Skeletal muscle cell (primary cell): ENCODE measurements at regions not wholly inside any gene's neighbourhood (a gene's known extent, or its start where the extent isn't known, plus 50 kb on each side); places are given as distances from the start of the nearest gene placed in this dataset.

Source experiments
- DNase-seq: peaks from one replicate; pipeline ENCODE4 v3.0.0-alpha.2; 2010; ENCODE audit warnings: low read depth
- H3K4me3 ChIP-seq: 2 replicates; pipeline ENCODE4 v1.5.1; 2011; ENCODE audit warnings: low read depth, mild to moderate bottlenecking, control low read depth, low read length, moderate library complexity

DNA sequence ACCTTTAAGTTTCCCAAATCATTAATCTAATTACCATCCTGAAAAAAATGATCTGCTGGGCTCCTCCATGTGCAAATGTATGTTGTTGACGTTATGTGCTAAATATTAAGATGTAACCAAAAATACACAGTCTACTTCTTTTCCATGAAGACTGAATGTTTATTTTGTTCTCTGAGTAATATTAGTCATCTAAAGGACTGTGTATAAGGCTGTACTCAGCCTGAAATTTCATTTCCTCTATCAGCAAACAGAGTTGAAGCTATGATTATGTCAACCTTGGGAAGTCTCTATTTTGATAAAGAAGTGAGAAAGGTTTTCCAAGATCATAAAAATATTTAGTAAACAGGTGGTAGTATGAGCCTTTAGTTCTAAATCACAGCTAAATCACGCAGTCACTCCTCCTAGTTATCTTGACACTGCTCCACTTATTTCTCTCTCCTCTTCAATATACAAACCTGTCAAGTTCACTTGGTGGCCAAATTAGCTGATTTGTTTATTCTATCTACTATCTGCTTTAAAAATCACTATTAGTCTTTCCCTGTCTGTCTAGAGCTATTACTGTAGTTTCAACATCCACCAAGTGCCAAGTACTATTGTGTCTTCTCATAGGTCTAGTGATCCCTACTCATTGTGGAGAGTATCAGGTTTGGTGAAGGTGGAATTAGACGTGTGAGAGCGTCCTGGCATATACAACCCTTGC lies 211.7 kb upstream of the STARD13 start:
- no peak for DNase-seq

DNA sequence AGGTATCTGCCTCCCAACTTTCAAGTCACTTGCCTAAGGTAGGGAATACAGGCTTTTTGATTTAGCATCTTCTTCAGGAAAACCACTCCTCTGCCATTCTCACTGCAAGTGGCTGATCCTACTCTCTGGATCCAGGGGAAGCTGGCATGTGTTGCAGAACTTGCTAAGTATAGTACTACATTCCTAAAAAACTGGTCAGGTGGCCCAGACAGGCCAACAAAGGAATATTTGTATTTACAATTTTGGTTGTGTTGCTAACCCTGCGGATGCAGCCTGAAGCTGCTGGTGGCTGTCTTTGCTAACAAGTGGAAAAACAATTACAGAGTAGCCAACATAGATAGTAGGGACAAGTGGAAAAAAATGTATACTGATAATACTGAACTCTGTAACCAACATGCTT lies 222.5 kb upstream of the STARD13 start:
- H3K4me3 ChIP-seq: no peak overlapping the region
- no peak for DNase-seq

More for the DNA sequence above, 211.7 kb upstream of the STARD13 start:
- no peak overlapping the region for H3K4me3 ChIP-seq

GRCh38 chr13:33509642-33510229 lies 224.2 kb upstream of the STARD13 start:
- DNase-seq: no peak
- H3K4me3 ChIP-seq: no peak overlapping the region

- no peak overlapping the region for H3K4me3 ChIP-seq
- no peak for DNase-seq
These were observed 224.9 kb upstream of the STARD13 start for GRCh38 chr13:33510350-33510970.

- no peak overlapping the region for H3K4me3 ChIP-seq
- peak; percentile 5 for DNase-seq
These were observed 227.5 kb upstream of the STARD13 start for GRCh38 chr13:33512880-33513554.

DNA sequence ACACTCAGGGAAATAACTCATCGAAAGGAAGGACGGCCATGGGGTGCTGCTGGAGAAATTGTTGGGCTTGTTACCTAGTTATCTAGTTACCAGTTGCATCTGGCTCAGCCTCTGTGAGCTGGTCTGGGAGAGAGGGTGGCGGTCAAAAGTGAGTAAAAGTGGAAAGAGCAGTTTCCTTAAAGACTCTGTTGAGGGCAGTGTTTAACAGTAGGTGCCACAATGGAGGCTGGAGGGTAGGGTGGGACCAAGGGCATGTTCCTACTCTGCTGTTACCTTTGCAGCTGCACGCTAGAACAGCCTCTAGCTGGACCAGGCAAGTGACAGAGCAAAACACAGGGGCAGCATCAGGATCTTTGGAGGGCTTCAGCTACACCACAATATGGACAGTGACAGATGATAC lies 228.8 kb upstream of the STARD13 start:
- no peak overlapping the region for H3K4me3 ChIP-seq
- no peak for DNase-seq

DNA sequence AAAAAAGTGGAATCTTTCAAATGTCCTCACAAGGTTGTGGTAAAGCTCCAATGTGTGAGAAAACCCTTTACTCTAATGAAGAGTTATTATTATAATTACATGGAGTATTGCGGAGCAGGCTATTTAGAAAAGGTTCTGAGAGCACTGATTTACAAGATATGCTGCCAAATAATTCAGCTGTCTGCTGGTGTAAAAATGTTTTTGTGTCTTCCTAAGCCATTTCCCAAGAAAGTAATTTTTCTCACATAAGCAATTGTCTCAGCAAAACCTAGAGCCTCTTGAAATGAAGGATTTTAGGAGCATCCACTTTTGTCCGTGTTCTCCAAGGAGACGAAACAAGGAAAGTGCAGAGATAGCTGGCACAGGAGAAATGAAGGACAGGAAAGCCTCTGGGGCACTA lies 229.6 kb upstream of the STARD13 start:
- DNase-seq: no peak
- H3K4me3 ChIP-seq: no peak overlapping the region

DNA sequence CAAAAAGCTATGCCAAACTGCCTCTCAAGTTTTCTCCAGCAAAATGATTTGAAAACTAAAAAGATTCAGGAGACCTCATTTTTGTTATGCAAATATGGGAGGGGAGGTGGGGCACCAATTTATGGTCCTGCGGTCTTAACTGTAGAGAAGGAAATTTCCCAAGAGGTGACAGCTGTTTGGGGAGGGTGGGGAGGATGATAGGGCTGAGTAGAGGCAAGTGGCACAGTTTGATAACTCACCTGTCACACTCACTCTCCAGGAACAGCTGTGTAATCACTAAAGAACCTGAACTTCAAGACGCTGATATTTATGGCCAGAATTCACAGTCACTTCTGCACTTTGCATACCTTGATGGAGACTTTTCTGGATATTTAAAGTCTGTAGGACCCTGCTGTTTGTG lies 232.9 kb upstream of the STARD13 start:
- DNase-seq: no peak
- no peak overlapping the region for H3K4me3 ChIP-seq

DNA sequence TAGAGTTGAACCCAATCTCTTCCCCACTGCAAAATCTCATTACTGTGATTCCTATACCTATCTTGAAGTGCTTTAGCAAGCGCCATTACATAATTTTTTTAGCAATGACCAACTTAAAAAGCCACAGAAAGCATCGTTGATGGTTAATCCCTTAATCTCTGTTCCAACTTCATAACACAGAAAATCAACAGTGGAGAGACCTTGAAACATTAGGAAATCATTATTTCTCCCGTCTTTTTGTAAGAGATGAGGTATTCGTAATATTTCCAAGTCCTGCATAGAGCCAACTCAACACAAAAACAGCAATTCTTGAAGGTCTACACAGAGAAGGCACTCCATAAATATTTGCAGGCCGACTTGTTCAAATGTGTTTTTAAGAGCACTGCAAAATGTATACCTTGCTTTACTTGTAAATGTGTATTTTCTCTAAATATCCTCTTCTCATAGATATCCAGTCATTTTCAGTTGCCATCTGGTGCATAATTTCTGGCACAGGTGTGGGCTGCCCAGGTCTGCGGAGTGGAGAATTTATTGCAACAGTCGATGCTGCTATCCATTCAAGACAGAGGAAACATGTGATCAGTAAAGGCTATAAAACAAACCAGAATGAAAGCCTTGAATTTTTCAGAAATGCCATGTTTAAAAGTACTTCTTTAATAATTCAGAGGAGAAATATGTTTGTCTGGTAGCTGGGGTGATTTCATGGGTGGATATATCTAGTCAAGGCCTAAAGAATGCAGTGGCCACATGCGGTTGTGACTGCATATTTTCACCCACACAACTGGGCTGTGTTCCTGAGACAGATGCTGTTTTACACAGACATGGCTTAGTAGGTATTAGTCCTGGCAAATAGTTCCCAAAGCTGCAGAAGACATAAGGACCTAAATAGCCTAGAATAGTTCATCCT lies 234.3 kb upstream of the STARD13 start:
- peak; percentile 90 for DNase-seq

DNA sequence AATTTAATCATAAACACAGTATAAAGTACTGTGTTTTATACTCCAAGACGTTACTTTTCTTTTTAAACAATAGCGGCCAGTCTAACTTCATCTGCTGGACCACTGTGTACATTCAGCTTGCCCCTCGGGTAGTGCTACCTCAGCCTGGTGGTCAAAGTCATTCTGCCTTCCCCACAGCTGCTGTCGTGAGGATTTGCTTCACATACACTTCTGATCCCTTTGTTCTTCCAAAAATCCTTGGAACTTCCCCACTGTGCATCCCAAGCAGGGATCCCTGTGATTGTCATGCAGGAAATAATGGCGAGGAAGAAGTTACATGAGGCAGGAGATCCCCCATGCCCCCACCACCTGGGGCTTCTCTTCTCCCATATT lies 234.9 kb upstream of the STARD13 start:
- no peak overlapping the region for H3K4me3 ChIP-seq
- DNase-seq: no peak

More for the DNA sequence above, 234.3 kb upstream of the STARD13 start:
- H3K4me3 ChIP-seq: no peak overlapping the region

- peak; percentile 62 for DNase-seq
- no peak overlapping the region for H3K4me3 ChIP-seq
These were observed 238.5 kb upstream of the STARD13 start for GRCh38 chr13:33524086-33524485.

DNA sequence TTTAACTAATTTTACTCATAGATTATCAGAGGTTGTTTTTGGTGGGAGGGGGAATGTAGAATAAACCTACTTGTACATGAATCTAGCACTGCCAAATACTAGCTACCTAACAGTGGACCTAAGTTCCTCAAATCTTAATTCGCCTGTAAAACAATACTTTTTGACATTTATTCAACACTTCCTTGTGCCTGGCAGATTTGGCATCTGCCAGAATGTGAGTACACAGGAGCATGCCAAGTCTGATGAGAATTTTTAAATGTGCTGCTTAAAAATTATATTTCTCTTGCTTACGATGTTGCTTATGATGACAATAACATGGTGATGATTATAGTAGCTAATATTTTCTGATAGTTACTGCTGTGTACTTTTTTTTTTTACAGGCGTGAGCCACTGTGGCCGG lies 240.2 kb upstream of the STARD13 start:
- H3K4me3 ChIP-seq: no peak overlapping the region
- DNase-seq: no peak

DNA sequence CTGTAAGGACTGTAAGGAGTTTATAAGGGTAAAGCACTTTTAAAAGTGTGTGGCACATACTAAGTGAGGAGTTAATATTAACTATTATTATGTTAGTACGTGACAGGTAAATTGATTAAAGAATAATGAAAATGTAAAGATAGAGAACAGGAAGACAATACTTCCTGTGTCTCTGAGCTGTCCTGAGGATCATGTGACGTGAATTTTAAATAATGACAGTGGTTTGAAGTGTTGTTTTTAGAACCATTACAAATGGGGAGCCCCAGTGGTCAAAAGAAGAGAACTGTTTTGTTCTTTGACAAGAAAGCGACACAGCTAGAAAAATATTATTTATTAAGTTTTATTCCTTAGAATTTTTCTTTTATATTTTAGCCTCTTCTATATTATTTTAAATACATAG lies 241.2 kb upstream of the STARD13 start:
- no peak for DNase-seq
- H3K4me3 ChIP-seq: no peak overlapping the region

DNA sequence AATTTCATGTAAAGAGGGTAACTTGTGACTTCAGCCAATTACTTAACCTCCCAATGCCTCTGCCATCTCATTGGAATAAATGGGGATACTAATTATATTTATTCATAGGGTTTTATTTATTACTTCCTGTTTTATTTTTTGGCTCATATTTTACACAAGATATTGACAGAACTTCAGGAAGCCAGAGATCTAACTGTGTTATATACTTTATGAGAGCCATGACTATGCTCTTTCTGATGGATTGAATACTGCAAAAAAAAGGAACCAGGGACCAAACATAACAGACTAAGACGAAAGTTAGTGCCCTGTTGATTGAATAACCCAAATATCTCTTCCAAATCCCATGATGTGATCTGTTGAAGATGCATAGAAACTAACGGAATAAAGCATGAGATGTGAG lies 243.3 kb upstream of the STARD13 start:
- DNase-seq: no peak
- no peak overlapping the region for H3K4me3 ChIP-seq

- DNase-seq: no peak
- no peak overlapping the region for H3K4me3 ChIP-seq
These were observed 245.9 kb upstream of the STARD13 start for GRCh38 chr13:33531484-33531883.

DNA sequence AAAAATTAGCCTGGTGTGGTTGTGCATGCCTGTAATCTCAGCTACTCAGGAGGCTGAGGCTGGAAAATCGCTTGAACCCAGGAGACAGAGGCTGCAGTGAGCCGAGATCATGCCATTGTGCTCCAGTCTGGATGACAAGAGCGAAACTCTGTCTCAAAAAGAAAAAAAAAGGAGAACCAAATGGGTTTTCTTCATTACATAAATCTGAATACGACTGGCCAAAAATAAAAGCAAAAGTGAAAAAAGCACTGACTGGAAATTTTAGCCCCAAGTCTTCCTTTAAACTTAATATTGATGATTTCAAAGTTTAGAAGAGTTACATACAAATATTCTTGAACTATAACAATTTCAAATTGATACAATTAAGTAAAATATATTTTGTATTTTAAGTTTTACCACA lies 249.5 kb upstream of the STARD13 start:
- DNase-seq: no peak
- H3K4me3 ChIP-seq: no peak overlapping the region

- no peak overlapping the region for H3K4me3 ChIP-seq
- no peak for DNase-seq
These were observed 251.0 kb upstream of the STARD13 start for GRCh38 chr13:33536601-33537000.

- no peak for DNase-seq
- H3K4me3 ChIP-seq: no peak overlapping the region
These were observed 251.5 kb upstream of the STARD13 start for GRCh38 chr13:33537026-33537425.

DNA sequence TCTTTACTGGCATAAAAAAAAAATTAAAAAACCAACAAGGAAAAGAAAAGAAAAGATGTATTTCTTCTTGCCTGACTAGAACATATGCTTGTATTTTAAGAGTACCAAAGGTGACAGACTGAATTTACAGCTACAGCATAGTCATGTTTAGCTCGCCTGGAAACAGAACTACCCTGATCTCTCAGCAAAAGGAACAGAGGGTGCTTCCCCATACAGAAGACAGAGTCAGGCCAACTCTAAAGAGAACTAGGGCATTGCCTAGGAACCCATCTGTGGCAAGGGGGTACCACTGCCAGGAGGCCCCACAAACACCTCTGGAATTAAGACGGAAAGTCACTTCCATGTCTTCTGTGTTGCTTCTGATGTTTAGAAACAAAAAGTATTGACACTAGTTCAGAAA lies 252.1 kb upstream of the STARD13 start:
- no peak for DNase-seq
- H3K4me3 ChIP-seq: no peak overlapping the region

DNA sequence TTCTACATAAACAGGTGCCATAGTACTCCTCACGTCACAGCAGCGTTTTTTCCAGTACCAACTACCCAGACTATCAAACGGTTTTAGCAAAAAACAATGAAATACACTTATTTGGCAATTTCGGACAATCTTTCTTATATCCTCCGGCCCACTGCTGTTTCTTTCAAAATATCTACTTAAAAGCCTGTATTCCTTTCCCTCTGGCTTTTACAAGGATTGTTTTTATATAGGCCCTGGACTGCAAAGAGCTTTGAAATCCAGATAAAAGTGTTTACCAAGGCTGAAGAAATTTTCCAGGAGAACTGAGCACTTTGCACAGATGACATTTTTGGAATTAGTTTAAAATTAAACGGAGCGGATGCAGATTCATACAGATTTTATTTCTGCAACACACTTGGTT lies 255.9 kb upstream of the STARD13 start:
- DNase-seq: no peak
- peak overlapping the region; percentile 51 for H3K4me3 ChIP-seq
